ENCODE measurements at regions not wholly inside any gene's neighbourhood (a gene's known extent, or its start where the extent isn't known, plus 50 kb on each side); places are given as distances from the start of the nearest gene placed in this dataset.

GRCh38 chr9:115398313-115398650 lies 280.3 kb upstream of the TNC start:
- TF ChIP-seq EZH2 (IDR thresholded peaks at IDR 0.05; ENCODE audit: insufficient read depth, poor library complexity, severe bottlenecking) (no peak), EZH2phosphoT487 (IDR thresholded peaks at IDR 0.05; ENCODE audit: insufficient read depth, low read depth) (no peak)
